ENCODE measurements at regions not wholly inside any gene's neighbourhood (a gene's known extent, or its start where the extent isn't known, plus 50 kb on each side); places are given as distances from the start of the nearest gene placed in this dataset.

DNA sequence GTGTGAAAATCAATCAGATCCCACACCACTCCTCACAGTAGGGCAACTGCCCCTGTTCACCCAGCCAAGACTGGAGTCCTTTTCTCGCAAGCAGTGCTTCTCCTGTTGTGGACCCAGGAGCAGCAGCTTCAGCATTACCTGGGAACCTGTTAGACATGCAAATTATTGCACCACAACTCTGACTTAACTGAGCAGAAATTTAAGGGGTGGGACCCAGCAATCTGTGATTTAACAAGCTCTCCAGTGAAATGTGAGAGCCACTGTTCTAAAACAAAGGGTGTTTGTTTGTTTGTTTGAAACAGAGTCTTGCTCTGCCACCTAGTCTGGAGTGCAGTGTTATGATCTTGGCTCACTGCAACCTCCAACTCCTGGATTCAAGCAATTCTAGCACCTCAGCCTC is 591.4 kb downstream of the SOX6 start (continued):
- TF ChIP-seq, protein P1, sequence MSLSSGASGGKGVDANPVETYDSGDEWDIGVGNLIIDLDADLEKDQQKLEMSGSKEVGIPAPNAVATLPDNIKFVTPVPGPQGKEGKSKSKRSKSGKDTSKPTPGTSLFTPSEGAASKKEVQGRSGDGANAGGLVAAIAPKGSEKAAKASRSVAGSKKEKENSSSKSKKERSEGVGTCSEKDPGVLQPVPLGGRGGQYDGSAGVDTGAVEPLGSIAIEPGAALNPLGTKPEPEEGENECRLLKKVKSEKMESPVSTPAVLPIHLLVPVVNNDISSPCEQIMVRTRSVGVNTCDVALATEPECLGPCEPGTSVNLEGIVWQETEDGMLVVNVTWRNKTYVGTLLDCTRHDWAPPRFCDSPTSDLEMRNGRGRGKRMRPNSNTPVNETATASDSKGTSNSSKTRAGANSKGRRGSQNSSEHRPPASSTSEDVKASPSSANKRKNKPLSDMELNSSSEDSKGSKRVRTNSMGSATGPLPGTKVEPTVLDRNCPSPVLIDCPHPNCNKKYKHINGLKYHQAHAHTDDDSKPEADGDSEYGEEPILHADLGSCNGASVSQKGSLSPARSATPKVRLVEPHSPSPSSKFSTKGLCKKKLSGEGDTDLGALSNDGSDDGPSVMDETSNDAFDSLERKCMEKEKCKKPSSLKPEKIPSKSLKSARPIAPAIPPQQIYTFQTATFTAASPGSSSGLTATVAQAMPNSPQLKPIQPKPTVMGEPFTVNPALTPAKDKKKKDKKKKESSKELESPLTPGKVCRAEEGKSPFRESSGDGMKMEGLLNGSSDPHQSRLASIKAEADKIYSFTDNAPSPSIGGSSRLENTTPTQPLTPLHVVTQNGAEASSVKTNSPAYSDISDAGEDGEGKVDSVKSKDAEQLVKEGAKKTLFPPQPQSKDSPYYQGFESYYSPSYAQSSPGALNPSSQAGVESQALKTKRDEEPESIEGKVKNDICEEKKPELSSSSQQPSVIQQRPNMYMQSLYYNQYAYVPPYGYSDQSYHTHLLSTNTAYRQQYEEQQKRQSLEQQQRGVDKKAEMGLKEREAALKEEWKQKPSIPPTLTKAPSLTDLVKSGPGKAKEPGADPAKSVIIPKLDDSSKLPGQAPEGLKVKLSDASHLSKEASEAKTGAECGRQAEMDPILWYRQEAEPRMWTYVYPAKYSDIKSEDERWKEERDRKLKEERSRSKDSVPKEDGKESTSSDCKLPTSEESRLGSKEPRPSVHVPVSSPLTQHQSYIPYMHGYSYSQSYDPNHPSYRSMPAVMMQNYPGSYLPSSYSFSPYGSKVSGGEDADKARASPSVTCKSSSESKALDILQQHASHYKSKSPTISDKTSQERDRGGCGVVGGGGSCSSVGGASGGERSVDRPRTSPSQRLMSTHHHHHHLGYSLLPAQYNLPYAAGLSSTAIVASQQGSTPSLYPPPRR (CRISPR knock-in tag; IDR thresholded peaks at IDR 0.05; ENCODE audit: borderline replicate concordance) = no peak
- TF ChIP-seq, protein P2, sequence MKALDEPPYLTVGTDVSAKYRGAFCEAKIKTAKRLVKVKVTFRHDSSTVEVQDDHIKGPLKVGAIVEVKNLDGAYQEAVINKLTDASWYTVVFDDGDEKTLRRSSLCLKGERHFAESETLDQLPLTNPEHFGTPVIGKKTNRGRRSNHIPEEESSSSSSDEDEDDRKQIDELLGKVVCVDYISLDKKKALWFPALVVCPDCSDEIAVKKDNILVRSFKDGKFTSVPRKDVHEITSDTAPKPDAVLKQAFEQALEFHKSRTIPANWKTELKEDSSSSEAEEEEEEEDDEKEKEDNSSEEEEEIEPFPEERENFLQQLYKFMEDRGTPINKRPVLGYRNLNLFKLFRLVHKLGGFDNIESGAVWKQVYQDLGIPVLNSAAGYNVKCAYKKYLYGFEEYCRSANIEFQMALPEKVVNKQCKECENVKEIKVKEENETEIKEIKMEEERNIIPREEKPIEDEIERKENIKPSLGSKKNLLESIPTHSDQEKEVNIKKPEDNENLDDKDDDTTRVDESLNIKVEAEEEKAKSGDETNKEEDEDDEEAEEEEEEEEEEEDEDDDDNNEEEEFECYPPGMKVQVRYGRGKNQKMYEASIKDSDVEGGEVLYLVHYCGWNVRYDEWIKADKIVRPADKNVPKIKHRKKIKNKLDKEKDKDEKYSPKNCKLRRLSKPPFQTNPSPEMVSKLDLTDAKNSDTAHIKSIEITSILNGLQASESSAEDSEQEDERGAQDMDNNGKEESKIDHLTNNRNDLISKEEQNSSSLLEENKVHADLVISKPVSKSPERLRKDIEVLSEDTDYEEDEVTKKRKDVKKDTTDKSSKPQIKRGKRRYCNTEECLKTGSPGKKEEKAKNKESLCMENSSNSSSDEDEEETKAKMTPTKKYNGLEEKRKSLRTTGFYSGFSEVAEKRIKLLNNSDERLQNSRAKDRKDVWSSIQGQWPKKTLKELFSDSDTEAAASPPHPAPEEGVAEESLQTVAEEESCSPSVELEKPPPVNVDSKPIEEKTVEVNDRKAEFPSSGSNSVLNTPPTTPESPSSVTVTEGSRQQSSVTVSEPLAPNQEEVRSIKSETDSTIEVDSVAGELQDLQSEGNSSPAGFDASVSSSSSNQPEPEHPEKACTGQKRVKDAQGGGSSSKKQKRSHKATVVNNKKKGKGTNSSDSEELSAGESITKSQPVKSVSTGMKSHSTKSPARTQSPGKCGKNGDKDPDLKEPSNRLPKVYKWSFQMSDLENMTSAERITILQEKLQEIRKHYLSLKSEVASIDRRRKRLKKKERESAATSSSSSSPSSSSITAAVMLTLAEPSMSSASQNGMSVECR (CRISPR knock-in tag; IDR thresholded peaks at IDR 0.05) = no peak
- TF ChIP-seq CBX2 (IDR thresholded peaks at IDR 0.05; ENCODE audit: insufficient read depth, low read length, poor library complexity, severe bottlenecking) (no peak), STAT5B (CRISPR knock-in tag; IDR thresholded peaks at IDR 0.05) (no peak)
